Ishikawa (cell line): ENCODE measurements at regions not wholly inside any gene's neighbourhood (a gene's known extent, or its start where the extent isn't known, plus 50 kb on each side); places are given as distances from the start of the nearest gene placed in this dataset.

ENCODE experiments used
- CREB1 ChIP-seq: IDR thresholded peaks from 2 replicates; pipeline ENCODE4 v1.6.1; 2012; ENCODE audit warnings: low read depth
- EGR1 ChIP-seq: IDR thresholded peaks from 2 replicates; pipeline ENCODE4 v1.6.1; 2012
- FOXM1 ChIP-seq: IDR thresholded peaks from 2 replicates; pipeline ENCODE4 v1.6.1; 2012; ENCODE audit warnings: low read depth, borderline replicate concordance
- NFIC ChIP-seq: IDR thresholded peaks from 2 replicates; pipeline ENCODE4 v1.6.1; 2012
- RAD21 ChIP-seq: IDR thresholded peaks from 2 replicates; pipeline ENCODE4 v1.6.1; 2012; ENCODE audit warnings: low read depth
- TAF1 ChIP-seq: IDR thresholded peaks from 2 replicates; pipeline ENCODE4 v1.6.1; 2012; ENCODE audit warnings: low read depth, mild to moderate bottlenecking
- TCF12 ChIP-seq: IDR thresholded peaks from 2 replicates; pipeline ENCODE4 v1.6.1; 2012; ENCODE audit warnings: low read depth
- TEAD4 ChIP-seq: IDR thresholded peaks from 2 replicates; pipeline ENCODE4 v1.6.1; 2012
- YY1 ChIP-seq: IDR thresholded peaks from 2 replicates; pipeline ENCODE4 v1.6.1; 2012; ENCODE audit warnings: low read depth
- TF ChIP-seq, protein P1 (sequence below): IDR thresholded peaks from 2 replicates; pipeline ENCODE4 v1.6.1; 2012
- TF ChIP-seq, protein P2 (sequence below): IDR thresholded peaks from 2 replicates; pipeline ENCODE4 v1.6.1; 2012
- TF ChIP-seq, protein P3 (sequence below): IDR thresholded peaks from 2 replicates; pipeline ENCODE4 v1.6.1; 2012; ENCODE audit warnings: low read depth, mild to moderate bottlenecking

DNA sequence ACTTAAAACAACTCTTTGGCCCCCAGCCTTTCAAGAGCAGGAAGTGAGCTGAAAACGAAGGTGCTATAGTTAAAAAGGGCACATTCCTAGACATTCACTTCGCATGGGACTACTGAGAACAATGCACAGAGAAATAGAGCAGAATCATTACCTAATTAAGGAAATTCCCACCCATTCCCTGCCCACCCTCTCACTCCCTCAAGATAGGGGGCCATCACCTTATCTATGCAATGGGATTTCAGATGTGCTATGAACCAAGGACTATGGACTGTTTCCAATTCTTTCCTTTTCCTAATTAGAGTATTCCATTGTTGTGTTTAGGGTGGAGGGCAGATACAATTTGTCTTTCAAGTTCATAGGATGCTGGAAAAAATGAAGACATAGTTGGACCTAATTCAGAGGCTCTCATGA, 476.8 kb downstream of the CETN3 start:
- TF ChIP-seq TAF1, result no peak
- TF ChIP-seq, protein P1, sequence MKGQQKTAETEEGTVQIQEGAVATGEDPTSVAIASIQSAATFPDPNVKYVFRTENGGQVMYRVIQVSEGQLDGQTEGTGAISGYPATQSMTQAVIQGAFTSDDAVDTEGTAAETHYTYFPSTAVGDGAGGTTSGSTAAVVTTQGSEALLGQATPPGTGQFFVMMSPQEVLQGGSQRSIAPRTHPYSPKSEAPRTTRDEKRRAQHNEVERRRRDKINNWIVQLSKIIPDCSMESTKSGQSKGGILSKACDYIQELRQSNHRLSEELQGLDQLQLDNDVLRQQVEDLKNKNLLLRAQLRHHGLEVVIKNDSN, result no peak
- TF ChIP-seq CREB1, result no peak
- TF ChIP-seq, protein P2, sequence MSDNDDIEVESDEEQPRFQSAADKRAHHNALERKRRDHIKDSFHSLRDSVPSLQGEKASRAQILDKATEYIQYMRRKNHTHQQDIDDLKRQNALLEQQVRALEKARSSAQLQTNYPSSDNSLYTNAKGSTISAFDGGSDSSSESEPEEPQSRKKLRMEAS, result no peak
- no peak for TF ChIP-seq NFIC
- TF ChIP-seq RAD21, result no peak
- TF ChIP-seq YY1, result no peak
- TF ChIP-seq, protein P3, sequence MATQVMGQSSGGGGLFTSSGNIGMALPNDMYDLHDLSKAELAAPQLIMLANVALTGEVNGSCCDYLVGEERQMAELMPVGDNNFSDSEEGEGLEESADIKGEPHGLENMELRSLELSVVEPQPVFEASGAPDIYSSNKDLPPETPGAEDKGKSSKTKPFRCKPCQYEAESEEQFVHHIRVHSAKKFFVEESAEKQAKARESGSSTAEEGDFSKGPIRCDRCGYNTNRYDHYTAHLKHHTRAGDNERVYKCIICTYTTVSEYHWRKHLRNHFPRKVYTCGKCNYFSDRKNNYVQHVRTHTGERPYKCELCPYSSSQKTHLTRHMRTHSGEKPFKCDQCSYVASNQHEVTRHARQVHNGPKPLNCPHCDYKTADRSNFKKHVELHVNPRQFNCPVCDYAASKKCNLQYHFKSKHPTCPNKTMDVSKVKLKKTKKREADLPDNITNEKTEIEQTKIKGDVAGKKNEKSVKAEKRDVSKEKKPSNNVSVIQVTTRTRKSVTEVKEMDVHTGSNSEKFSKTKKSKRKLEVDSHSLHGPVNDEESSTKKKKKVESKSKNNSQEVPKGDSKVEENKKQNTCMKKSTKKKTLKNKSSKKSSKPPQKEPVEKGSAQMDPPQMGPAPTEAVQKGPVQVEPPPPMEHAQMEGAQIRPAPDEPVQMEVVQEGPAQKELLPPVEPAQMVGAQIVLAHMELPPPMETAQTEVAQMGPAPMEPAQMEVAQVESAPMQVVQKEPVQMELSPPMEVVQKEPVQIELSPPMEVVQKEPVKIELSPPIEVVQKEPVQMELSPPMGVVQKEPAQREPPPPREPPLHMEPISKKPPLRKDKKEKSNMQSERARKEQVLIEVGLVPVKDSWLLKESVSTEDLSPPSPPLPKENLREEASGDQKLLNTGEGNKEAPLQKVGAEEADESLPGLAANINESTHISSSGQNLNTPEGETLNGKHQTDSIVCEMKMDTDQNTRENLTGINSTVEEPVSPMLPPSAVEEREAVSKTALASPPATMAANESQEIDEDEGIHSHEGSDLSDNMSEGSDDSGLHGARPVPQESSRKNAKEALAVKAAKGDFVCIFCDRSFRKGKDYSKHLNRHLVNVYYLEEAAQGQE, result no peak
- no peak for TF ChIP-seq EGR1
- TF ChIP-seq TEAD4, result no peak
- TF ChIP-seq TCF12, result no peak
- no peak for TF ChIP-seq FOXM1
